Caki2 (cell line): ENCODE measurements at regions not wholly inside any gene's neighbourhood (a gene's known extent, or its start where the extent isn't known, plus 50 kb on each side); places are given as distances from the start of the nearest gene placed in this dataset.

Experiments used
- DNase-seq: peaks from one replicate; pipeline ENCODE4 v3.0.0-alpha.2; 2015; ENCODE audit warnings: low read depth
- in situ Hi-C: cut with HindIII; loops from 2 replicates; pipeline ENCODE4 v1.10.0; 2016; ENCODE audit warnings: low sequenced_read_pairs, low pct_unique_long_range_greater_than_20kb, mixed read lengths

- no peak for DNase-seq
- in situ Hi-C loops: no loop called here
Observed at GRCh38 chr9:106314476-106314875, 548.5 kb upstream of the ZNF462 start.

GRCh38 chr9:106321394-106322180, 541.4 kb upstream of the ZNF462 start:
- in situ Hi-C loops: no loop called here
- no peak for DNase-seq

GRCh38 chr9:106322706-106323245, 540.2 kb upstream of the ZNF462 start:
- no peak for DNase-seq
- in situ Hi-C loops: no loop called here

- in situ Hi-C loops: no loop called here
- DNase-seq: no peak
Observed at GRCh38 chr9:106324053-106324585, 538.8 kb upstream of the ZNF462 start.

GRCh38 chr9:106324591-106325280, 538.2 kb upstream of the ZNF462 start:
- DNase-seq: no peak
- in situ Hi-C loops: no loop called here

GRCh38 chr9:106326493-106326892, 536.5 kb upstream of the ZNF462 start:
- in situ Hi-C loops: no loop called here
- DNase-seq: no peak

GRCh38 chr9:106333481-106333880, 529.5 kb upstream of the ZNF462 start:
- in situ Hi-C loops: no loop called here
- DNase-seq: no peak

- no peak for DNase-seq
- in situ Hi-C loops: no loop called here
Observed at GRCh38 chr9:106334081-106334480, 528.9 kb upstream of the ZNF462 start.

- no peak for DNase-seq
- in situ Hi-C loops: no loop called here
Observed at GRCh38 chr9:106339882-106340281, 523.1 kb upstream of the ZNF462 start.

GRCh38 chr9:106350777-106351176, 512.2 kb upstream of the ZNF462 start:
- in situ Hi-C loops: no loop called here
- no peak for DNase-seq

- in situ Hi-C loops: no loop called here
Observed at GRCh38 chr9:106356924-106357323, 506.0 kb upstream of the ZNF462 start.

GRCh38 chr9:106358331-106358730, 504.6 kb upstream of the ZNF462 start:
- in situ Hi-C loops: no loop called here

More at GRCh38 chr9:106356924-106357323, 506.0 kb upstream of the ZNF462 start:
- DNase-seq: no peak

GRCh38 chr9:106376689-106377088, 486.3 kb upstream of the ZNF462 start:
- in situ Hi-C loops: no loop called here
- DNase-seq: no peak

More at GRCh38 chr9:106358331-106358730, 504.6 kb upstream of the ZNF462 start:
- DNase-seq: no peak

GRCh38 chr9:106383072-106383471, 479.9 kb upstream of the ZNF462 start:
- in situ Hi-C loops: no loop called here
- no peak for DNase-seq

GRCh38 chr9:106387965-106388364, 475.0 kb upstream of the ZNF462 start:
- in situ Hi-C loops: no loop called here
- no peak for DNase-seq

GRCh38 chr9:106393226-106393625, 469.7 kb upstream of the ZNF462 start:
- in situ Hi-C loops: no loop called here
- DNase-seq: no peak

- DNase-seq: no peak
- in situ Hi-C loops: no loop called here
Observed at GRCh38 chr9:106400170-106400569, 462.8 kb upstream of the ZNF462 start.

GRCh38 chr9:106400950-106401349, 462.0 kb upstream of the ZNF462 start:
- in situ Hi-C loops: no loop called here

GRCh38 chr9:106403081-106403480, 459.9 kb upstream of the ZNF462 start:
- DNase-seq: no peak
- in situ Hi-C loops: no loop called here

More at GRCh38 chr9:106400950-106401349, 462.0 kb upstream of the ZNF462 start:
- no peak for DNase-seq
